HuH-7 (cell line): ENCODE measurements at regions not wholly inside any gene's neighbourhood (a gene's known extent, or its start where the extent isn't known, plus 50 kb on each side); places are given as distances from the start of the nearest gene placed in this dataset.
"Not testable (repeated sequence)": the region's sequence is repeated elsewhere in the genome, so short reads cannot be mapped to it uniquely, and the experiment has no call there.

ENCODE experiments used
- DNase-seq: peaks from one replicate; pipeline ENCODE4 v3.0.0; 2011; ENCODE audit warnings: low spot score

GRCh38 chr15:79756365-79756764 lies 140.4 kb downstream of the MTHFS start:
- no peak for DNase-seq

GRCh38 chr15:79765081-79765480 lies 131.7 kb downstream of the MTHFS start:
- DNase-seq, result no peak

- no peak for DNase-seq
Measured at GRCh38 chr15:79769069-79769481, 127.7 kb downstream of the MTHFS start.

DNA sequence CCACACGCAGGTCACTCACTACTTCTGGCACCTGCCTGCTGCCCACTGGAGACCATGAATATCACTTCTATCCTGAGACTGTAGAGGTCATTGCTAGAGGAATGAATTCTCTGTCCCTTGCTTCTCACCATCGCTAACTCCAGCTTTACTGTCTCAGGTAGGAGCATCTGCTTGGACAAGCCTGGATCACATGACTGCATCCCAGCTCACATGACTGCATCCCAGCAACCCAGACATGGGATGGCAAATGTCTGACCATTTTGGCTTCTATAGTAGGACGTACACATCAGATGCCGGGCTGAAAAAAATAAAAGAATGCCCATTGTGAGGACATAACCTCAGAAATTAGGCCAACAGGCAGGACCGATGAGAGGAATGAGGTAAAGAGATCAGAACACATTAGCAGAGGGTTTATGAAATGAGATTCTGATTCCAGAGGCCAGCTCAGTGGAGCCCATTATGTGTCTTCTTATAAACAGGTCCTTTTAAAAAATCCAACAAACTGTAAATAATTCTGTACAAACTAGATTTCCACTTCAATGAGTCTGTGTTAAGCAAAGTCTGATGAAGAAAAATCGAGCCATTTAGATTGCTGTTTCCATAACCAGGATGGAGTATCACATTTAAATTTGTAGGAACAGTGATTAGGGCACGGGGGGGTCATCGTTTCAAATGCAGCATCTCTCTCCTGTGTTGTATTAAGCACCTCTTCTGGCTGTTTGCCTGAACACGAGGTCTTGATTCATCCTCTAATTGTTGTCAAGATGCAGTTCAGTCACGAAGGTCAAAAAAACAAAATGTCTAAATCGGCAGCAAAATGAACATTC lies 126.7 kb downstream of the MTHFS start:
- DNase-seq, result no peak

GRCh38 chr15:79773128-79773527 lies 123.7 kb downstream of the MTHFS start:
- no peak for DNase-seq

DNA sequence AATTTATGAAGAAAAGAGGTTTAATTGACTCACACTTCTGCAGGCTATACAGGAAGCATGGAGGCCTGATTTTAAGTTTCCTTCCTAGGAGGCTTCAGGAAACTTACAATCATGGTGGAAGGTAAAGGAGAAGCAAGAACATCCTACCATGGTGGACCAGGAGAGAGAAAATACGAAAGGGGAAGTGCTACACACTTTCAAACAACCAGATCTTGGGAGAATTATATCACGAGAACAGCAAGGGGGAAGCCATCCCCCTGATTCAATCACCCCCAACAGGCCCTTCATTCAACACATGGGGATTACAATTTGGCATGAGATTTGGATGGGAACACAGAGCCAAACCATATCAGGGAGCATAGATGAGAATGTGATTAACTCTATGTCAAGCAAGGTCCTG lies 121.0 kb downstream of the MTHFS start:
- DNase-seq, result no peak

DNA sequence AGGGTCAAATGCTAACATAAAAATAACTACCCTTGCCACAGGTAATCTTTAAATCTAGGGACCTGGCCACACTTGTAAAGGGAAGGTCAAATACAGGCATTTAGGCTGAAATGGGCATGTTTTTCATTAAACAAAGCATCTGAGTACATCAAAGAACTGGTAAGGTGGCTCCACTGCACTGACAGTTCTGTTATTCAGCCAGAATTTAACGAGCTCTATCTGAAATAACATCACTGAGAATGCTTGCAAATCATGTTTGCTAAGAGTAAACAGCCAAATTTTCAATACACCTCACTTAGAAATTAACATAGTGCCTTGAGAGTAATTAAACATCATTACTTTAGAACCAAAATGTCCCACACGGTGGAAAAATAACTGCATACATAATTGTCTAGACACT lies 118.9 kb downstream of the MTHFS start:
- no peak for DNase-seq

DNA sequence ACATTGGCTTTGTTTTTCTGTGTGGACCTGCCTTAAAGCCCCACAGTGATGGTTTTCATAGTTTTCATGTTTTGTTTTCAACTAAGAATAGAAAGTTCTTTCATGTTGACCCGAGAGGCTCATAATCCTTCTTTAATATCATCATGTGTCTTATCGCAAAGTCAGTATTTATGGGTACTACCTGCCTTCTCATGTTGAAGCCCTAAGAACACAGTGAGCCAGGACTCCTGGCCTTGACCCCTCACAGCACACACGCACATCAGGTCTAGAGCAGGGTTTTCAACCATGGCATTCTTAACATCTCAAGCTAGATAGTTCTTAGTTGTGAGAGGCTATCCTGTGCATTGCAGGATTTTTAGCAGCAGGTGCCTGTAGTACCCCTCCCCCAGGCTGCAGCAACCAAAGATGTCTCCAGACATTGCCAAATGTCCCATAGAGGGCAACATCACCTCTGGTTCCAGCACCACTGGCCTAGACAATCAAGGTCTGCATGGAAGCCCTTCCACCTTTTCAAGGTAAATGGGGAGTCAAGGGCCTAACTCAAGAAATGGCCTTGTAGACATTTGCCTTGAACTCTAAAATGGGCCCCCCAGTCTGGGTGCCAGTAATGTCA lies 118.3 kb downstream of the MTHFS start:
- DNase-seq, result no peak

- no peak for DNase-seq
Measured at GRCh38 chr15:79779746-79780145, 117.1 kb downstream of the MTHFS start.

GRCh38 chr15:79782307-79782706 lies 114.5 kb downstream of the MTHFS start:
- DNase-seq, result not testable (repeated sequence)
